Hematopoietic multipotent progenitor cell (in vitro differentiated cells): ENCODE measurements at regions not wholly inside any gene's neighbourhood (a gene's known extent, or its start where the extent isn't known, plus 50 kb on each side); places are given as distances from the start of the nearest gene placed in this dataset.
"Not testable (repeated sequence)": the region's sequence is repeated elsewhere in the genome, so short reads cannot be mapped to it uniquely, and the experiment has no call there.

Experiments
- DNase-seq, 3 donors: peaks; one replicate each; pipeline ENCODE4 v3.0.0-alpha.2; 2011 to 2015; ENCODE audit warnings: low read depth in 2 of 3, low spot score in 2 of 3

DNA sequence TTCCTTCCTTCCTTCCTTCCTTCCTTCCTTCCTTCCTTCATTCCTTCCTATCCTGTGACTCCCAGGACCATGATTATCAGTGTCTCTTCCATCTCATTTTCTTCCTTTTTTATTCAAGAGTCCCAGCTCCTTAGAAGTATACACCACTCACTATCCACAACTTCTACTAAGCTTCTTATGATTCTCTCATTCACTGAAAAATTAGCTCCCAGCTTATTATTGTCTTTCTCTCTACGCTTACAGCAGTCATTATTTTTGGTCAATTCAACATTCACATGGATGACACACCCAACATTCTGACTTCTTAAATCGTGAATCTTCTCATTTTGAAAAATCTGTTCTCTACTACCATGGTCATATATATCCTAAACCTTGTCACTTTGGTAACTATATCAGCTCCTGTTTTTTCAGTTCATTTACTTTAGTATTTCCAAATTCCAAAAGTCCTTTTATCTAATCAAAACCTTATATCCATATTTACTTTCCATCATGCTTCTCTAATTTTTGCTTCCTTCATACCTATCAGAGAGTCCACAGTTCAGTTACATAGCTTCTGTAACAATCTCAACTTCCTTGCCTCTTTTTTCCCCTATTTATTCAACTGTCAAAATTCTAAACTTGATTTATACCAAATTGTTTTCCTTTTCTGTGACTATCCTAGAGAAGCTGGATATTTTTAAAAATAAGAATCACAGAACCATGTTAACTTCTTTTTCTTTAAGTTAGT, 677.5 kb downstream of the RAPGEF2 start:
- DNase-seq, result no peak

- DNase-seq, result no peak
These were observed 685.0 kb downstream of the RAPGEF2 start for GRCh38 chr4:159787901-159788300.

DNA sequence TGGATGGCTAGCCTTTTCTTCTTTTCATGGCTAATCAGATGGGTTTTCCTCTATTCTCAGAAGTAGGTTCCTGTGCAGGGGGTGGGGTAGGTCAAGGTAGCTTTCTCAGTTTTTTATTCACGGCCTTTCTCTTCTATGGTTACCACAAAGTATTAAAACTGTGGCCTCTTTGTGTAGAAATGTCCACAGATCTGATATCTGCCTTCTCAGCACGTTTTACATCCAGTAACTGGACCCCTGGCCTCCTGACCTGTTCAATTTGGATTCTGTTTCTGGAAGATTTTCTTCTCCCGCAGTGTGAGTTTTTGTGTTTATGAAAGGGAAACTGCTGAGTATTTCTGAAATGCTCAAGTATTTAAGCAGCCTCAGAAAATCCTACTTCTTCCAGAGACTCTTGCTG, 688.5 kb downstream of the RAPGEF2 start:
- DNase-seq, result no peak

GRCh38 chr4:159804592-159804991, 701.7 kb downstream of the RAPGEF2 start:
- DNase-seq, result not testable (repeated sequence)

- no peak for DNase-seq
These were observed 720.9 kb downstream of the RAPGEF2 start for GRCh38 chr4:159823743-159824142.

DNA sequence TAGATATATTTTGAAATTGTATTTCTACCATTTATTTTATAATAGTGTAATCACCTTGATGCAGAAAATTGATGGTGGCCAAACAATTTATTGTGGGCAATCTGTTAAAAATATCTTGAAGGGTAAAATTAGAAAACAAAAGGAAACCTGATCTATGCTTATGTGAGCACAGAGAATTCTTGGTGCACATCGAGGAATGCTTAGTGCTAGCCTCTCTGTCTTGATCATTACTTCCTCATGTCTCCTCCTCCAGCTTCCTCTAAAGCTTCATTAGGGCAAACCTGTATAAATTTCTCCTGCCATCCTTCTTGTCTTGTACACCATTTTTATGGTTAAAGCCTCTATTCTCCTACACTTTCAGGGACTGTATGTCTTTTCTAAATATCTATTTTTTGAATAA, 725.8 kb downstream of the RAPGEF2 start:
- DNase-seq, result no peak

DNA sequence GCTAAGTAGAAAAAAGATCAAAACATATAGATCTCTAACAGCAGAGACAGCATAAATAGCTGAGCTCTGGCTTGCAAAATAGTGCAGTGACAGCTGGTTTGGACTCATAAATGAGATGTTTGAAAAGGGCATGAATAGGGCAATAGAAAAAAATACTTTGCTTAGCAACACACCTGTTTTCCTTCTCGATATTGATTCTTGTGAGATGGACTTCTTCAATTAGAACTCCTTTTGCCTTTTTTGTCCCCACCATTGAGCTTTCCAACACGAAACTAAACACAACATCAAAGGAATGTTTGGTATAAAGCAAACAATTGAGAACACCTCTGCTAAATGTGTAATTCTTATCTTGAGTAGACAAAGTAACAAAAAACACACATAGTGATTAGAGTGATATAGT, 726.3 kb downstream of the RAPGEF2 start:
- no peak for DNase-seq

DNA sequence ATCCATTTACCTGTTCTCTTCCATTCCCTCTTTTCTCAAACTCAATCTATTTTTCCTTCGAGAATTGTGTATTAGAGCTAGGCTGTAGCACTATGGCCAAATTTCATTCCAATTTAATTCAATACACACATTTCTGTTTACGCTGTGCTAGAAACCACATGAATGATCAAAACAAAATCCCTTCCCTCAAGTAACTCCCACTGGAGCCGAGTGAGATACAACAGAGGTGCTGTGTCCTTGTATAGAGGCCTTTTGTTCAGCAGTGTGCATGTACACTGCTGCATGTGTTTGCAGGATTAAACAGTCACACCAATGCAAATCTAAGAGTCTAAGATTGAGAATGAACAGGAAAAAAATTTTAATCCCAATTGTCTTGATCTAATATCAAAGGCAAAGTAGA, 734.2 kb downstream of the RAPGEF2 start:
- no peak for DNase-seq

DNA sequence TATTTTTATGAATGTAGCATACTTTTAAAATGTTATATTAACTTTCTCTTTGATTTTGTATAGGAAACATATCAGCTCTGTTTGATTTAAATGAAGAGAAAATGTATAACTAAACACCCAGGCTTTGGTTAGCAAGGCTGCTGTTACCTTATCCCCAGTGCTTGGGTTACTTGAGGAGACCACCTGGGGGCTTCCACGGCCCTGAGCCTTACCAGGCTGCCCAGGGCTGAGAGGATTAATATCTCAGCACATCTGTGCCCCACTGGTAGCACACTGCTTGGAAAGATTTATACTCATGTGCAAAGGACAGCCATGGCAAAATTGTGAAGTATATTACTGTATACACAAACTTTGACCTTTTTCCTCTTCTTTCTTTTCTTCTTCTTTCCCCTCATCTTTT, 752.9 kb downstream of the RAPGEF2 start:
- DNase-seq, result no peak

GRCh38 chr4:159856451-159856850, 753.6 kb downstream of the RAPGEF2 start:
- no peak for DNase-seq

- DNase-seq, result no peak
These were observed 756.8 kb downstream of the RAPGEF2 start for GRCh38 chr4:159859656-159860148.

DNA sequence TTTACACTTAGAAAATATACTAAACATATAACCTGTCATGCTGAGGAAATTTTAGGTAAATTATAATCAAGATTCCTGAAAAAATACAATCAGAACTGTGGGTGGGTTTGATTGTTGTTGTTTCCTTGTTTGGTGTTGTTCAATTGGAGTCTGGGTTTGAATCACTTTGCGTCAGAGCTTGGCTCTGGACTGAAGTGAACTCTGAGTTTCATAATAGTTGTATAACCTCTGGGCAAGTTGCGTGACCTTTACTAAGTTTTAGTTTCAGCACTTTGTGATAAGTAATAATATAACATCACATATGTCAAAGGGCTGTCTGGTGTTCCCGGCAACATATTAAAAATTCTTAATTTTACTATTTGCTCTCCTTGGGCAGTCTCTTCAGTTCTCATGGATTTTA, 758.1 kb downstream of the RAPGEF2 start:
- no peak for DNase-seq

GRCh38 chr4:159864337-159864736, 761.5 kb downstream of the RAPGEF2 start:
- no peak for DNase-seq

GRCh38 chr4:159867673-159868072, 764.8 kb downstream of the RAPGEF2 start:
- DNase-seq, result no peak

- not testable (repeated sequence) for DNase-seq
These were observed 766.1 kb downstream of the RAPGEF2 start for GRCh38 chr4:159868936-159869335.

- DNase-seq, result no peak
These were observed 768.3 kb downstream of the RAPGEF2 start for GRCh38 chr4:159871141-159871540.

GRCh38 chr4:159881158-159881557, 778.3 kb downstream of the RAPGEF2 start:
- no peak for DNase-seq

- no peak for DNase-seq
These were observed 782.1 kb downstream of the RAPGEF2 start for GRCh38 chr4:159884989-159885388.

GRCh38 chr4:159899596-159899995, 796.7 kb downstream of the RAPGEF2 start:
- DNase-seq, result no peak

DNA sequence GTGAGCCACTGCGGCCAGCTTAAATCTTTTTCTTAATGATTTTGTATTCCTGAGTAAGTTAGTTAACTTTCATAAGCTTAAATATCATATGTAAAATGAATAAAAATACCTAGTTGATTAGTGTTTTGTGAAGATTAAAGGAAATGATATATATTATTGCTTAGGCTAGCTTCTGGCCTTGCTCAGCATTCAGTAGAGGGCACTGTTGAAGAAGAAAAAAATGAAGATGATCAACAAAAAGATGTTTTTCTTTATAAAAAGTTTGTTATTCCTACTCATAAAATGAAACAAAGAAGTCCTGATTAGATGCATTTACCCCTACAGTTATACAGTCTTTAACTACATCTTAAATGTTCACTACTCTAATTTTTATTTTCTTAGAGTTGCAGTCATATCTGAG, 797.7 kb downstream of the RAPGEF2 start:
- DNase-seq, result no peak

- DNase-seq, result no peak
These were observed 799.8 kb downstream of the RAPGEF2 start for GRCh38 chr4:159902648-159903047.

DNA sequence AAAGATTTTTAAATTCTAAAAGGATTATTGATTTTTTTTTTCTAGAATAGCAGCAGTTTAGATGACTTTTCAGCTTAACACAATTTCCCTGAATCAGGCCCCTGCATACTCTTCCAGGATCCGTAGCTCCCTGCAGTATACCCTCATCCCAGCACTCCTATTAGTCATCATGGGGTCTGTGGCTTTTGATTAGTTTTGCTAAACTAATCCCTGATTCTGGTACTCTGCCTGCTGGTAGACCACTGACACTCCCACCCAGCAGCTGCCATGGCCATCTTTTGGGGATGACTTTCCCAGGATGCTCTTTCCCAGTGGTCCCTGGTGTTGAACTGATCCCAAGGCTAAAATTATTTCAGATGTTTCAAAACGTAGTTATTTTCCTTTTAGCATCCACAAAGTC, 802.0 kb downstream of the RAPGEF2 start:
- no peak for DNase-seq

- no peak for DNase-seq
These were observed 803.2 kb downstream of the RAPGEF2 start for GRCh38 chr4:159906051-159906450.
